ENCODE measurements at regions not wholly inside any gene's neighbourhood (a gene's known extent, or its start where the extent isn't known, plus 50 kb on each side); places are given as distances from the start of the nearest gene placed in this dataset.

DNA sequence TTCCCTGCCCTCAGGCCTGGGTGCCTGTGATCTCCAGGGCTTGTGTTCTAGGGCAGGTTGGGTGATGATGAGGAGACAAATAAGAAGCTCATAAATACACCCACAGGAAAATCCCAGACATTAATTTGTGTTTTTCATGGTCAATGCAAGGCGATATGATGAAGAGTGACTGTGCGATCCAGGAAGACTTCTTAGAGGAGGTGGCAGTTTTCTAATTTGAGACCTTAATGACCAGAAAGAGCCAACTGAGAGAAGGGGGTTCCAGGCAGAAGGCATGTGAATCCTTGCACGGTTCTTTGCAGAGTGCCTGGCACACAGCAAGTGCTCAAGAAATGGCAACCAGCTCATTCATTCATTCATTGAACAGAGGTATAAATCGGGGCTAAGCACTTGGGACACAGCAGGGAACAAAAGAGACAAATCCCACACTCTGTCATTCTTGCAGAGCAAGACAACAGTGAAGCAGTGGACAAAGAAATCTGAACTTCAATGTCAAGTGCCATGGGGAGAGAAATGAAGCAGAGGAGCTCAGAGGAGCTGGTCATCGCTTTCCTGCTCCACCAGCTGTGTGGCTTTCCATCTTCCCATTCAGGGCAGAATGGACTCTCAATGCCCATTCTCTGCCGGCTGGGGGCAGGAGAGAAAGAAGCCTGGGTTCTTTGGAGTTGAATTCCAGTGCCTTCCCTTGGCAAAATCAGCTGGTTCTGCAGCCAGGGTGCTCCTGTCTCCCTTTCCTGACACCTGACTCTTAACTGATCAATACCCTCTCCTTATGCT is 128.3 kb downstream of the AACS start:
- Histone ChIP-seq H3K27ac (ENCODE audit: low read depth, low read length) (no peak overlapping the region), H3K36me3 (ENCODE audit: control insufficient read depth, insufficient read depth, low read length) (no peaks in the 10 kb centered on the region), H3K4me3 (ENCODE audit: low read length) (no peak overlapping the region), H3K9ac (ENCODE audit: low read length) (no peak overlapping the region), H3K27me3 (ENCODE audit: control insufficient read depth, insufficient read depth, low read length) (peaks cover 24% of the 10 kb centered on the region), H3K4me1 (ENCODE audit: control insufficient read depth, insufficient read depth, low read length) (no peaks in the 10 kb centered on the region)

DNA sequence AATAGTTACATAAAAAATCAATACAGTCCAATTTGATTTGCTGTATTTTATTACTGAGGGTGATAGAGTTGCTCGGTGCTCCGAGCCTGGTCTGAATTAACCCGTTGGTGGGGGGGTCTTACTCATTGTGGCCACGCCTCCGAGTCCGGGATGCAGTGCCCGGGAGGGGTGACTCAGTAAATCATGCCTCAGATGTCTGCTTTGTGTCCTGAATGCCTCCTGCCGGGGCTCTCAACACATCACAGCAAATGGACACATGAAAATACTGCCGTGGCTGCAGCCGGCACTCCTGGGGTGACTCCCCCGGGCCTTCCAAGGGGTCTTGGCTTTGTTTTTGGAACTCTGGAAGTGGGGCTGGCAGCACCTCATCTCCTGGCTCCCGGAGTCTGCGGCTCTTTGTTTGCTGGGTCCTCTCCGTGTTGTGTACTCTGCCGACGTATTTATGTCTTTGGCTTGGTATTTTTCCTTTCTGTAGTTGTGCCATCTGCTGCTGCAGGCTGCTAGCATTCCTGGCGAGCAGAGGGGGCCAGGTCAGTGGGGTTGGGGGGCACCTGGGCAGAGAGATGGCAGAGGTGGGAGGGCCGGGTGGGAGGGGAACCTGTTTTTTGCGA is 129.0 kb downstream of the AACS start:
- Histone ChIP-seq H3K4me3 (ENCODE audit: low read length) (no peak overlapping the region), H3K4me1 (ENCODE audit: control insufficient read depth, insufficient read depth, low read length) (no peaks in the 10 kb centered on the region), H3K9ac (ENCODE audit: low read length) (no peak overlapping the region), H3K36me3 (ENCODE audit: control insufficient read depth, insufficient read depth, low read length) (no peaks in the 10 kb centered on the region), H3K27me3 (ENCODE audit: control insufficient read depth, insufficient read depth, low read length) (peaks cover 19% of the 10 kb centered on the region), H3K27ac (ENCODE audit: low read depth, low read length) (no peak overlapping the region)

DNA sequence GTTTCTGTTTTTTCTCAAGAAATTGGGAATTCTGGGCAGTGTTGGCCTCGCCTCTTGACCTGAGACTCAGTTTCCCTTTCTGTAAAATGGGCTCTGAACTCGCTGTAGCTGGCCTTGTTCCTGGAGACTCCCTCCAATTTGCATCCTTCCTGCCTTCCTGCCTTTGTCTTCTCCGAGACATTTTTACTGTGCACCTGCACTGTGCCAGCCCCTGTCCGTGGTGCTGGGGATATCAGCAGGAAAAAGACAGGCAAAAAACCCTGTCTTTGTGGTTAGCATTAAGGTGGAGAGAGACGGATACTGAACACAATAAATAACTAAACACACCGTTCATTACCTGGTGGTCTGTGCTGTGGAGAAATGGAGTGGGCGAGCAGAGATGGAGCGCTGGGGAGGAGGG is 129.8 kb downstream of the AACS start:
- Histone ChIP-seq H3K36me3 (ENCODE audit: control insufficient read depth, insufficient read depth, low read length) (no peaks in the 10 kb centered on the region), H3K4me1 (ENCODE audit: control insufficient read depth, insufficient read depth, low read length) (no peaks in the 10 kb centered on the region), H3K9ac (ENCODE audit: low read length) (no peak overlapping the region), H3K27ac (ENCODE audit: low read depth, low read length) (no peak overlapping the region), H3K4me3 (ENCODE audit: low read length) (no peak overlapping the region), H3K27me3 (ENCODE audit: control insufficient read depth, insufficient read depth, low read length) (peaks cover 12% of the 10 kb centered on the region)

DNA sequence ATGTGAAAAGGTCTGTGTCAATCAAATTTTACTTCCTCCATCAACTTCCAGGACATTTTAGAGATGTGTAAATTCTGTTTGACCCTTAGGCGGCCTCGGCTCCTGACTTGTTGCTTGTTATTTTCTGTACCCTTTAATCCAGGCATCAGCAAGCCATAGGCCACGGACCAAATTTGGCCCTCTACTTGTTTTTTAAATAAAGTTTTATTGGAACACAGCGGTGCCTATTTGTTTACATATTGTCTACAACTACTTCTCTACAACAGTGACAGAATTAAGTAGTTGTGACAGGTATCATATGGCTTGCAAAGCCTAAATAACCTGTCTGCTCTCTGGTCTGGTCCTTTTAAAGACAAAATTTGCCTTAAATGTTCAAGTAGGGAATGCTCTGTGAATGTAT is 132.1 kb downstream of the AACS start:
- Histone ChIP-seq H3K4me3 (ENCODE audit: low read length) (no peak overlapping the region), H3K9ac (ENCODE audit: low read length) (no peak overlapping the region), H3K27me3 (ENCODE audit: control insufficient read depth, insufficient read depth, low read length) (peaks cover 11% of the 10 kb centered on the region), H3K36me3 (ENCODE audit: control insufficient read depth, insufficient read depth, low read length) (no peaks in the 10 kb centered on the region), H3K27ac (ENCODE audit: low read depth, low read length) (no peak overlapping the region), H3K4me1 (ENCODE audit: control insufficient read depth, insufficient read depth, low read length) (no peaks in the 10 kb centered on the region)

DNA sequence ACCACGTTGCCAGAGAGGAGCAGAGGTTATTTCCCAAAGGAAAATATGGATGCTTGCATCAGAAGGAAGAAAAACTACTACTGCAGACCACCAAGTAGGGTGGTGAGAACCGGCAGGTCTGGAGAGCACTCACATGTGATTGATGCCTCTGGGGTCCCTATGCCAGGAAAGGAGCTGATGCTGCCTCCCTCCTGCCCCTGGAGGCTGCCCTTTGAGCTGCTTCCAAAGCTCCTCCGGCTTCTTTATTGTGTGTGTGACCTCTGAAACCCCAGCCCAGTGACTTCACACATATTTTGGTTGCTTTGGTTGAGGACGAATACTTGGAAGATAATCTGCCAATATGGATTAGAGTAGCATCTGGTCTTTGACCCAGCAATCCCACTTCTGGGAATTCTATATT is 133.4 kb downstream of the AACS start:
- Histone ChIP-seq H3K36me3 (ENCODE audit: control insufficient read depth, insufficient read depth, low read length) (no peaks in the 10 kb centered on the region), H3K9ac (ENCODE audit: low read length) (no peak overlapping the region), H3K27me3 (ENCODE audit: control insufficient read depth, insufficient read depth, low read length) (peaks cover 3% of the 10 kb centered on the region), H3K4me3 (ENCODE audit: low read length) (no peak overlapping the region), H3K4me1 (ENCODE audit: control insufficient read depth, insufficient read depth, low read length) (no peaks in the 10 kb centered on the region), H3K27ac (ENCODE audit: low read depth, low read length) (no peak overlapping the region)

DNA sequence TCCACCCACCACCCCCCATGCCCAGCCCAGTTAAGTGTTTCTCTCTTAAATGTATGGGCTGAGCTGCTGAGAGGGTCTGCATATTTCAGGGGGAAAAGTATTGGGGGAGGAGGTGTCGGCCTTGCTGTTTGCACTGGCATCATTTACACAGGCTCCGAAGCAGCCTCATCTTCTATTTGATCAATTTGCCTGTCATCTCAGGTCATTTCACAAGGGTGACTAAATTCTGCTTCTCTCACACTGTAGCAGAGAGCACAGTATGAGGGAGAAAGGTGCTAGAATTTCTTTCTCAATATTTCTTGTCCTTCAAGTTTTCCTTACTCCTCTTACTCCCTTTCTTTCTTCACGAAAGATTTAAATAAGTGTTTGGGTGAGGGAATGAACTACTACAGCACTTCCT is 135.9 kb downstream of the AACS start:
- no peaks in the 10 kb centered on the region for H3K27me3 ChIP-seq (ENCODE audit: control insufficient read depth, insufficient read depth, low read length)
- no peaks in the 10 kb centered on the region for H3K4me1 ChIP-seq (ENCODE audit: control insufficient read depth, insufficient read depth, low read length)
- no peak overlapping the region for H3K27ac ChIP-seq (ENCODE audit: low read depth, low read length)
- H3K4me3 ChIP-seq (ENCODE audit: low read length) = no peak overlapping the region
- H3K36me3 ChIP-seq (ENCODE audit: control insufficient read depth, insufficient read depth, low read length) = no peaks in the 10 kb centered on the region
- no peak overlapping the region for H3K9ac ChIP-seq (ENCODE audit: low read length)

DNA sequence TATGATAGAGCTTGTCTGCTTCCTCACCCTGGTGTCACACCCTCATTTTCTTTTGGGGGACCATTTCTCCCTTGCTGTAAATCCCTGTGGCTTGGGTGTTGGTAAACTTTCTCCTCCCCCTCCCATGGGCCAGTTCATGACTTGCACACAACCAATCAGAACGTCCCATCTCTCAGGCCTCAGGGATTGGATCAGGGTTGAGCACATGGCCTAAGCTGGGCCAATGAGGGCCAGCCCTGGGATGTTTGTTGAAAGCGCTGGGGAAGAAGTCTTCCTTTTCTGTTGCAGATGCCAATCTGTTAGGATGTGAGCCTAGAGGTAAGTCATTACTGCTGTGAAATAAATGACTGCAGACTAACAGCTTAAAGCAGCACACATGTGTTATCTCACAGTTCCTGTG is 136.7 kb downstream of the AACS start:
- H3K36me3 ChIP-seq (ENCODE audit: control insufficient read depth, insufficient read depth, low read length) = no peaks in the 10 kb centered on the region
- no peaks in the 10 kb centered on the region for H3K4me1 ChIP-seq (ENCODE audit: control insufficient read depth, insufficient read depth, low read length)
- no peak overlapping the region for H3K27ac ChIP-seq (ENCODE audit: low read depth, low read length)
- no peak overlapping the region for H3K9ac ChIP-seq (ENCODE audit: low read length)
- no peak overlapping the region for H3K4me3 ChIP-seq (ENCODE audit: low read length)
- no peaks in the 10 kb centered on the region for H3K27me3 ChIP-seq (ENCODE audit: control insufficient read depth, insufficient read depth, low read length)

DNA sequence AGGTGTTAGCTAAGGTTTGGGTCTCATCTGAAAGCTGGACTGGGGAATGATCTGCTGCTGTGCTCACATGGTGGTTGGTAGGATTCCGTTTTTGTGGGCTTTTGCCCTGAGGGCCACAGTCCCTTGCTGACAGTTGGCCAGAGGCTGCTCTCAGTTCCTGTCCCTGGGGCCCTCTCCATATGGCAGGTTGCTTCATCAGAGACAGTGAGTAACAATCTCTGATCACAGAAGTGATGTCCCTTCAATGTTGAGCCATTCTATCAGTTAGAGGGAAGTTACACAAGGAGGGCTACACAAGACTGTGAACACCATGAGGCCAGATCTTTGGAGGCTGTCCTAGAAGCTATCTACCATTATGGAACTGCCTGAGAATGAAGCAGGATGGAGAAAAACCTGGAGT is 137.2 kb downstream of the AACS start:
- Histone ChIP-seq H3K27me3 (ENCODE audit: control insufficient read depth, insufficient read depth, low read length) (no peaks in the 10 kb centered on the region), H3K27ac (ENCODE audit: low read depth, low read length) (no peak overlapping the region), H3K4me1 (ENCODE audit: control insufficient read depth, insufficient read depth, low read length) (no peaks in the 10 kb centered on the region), H3K9ac (ENCODE audit: low read length) (no peak overlapping the region), H3K36me3 (ENCODE audit: control insufficient read depth, insufficient read depth, low read length) (no peaks in the 10 kb centered on the region), H3K4me3 (ENCODE audit: low read length) (no peak overlapping the region)

DNA sequence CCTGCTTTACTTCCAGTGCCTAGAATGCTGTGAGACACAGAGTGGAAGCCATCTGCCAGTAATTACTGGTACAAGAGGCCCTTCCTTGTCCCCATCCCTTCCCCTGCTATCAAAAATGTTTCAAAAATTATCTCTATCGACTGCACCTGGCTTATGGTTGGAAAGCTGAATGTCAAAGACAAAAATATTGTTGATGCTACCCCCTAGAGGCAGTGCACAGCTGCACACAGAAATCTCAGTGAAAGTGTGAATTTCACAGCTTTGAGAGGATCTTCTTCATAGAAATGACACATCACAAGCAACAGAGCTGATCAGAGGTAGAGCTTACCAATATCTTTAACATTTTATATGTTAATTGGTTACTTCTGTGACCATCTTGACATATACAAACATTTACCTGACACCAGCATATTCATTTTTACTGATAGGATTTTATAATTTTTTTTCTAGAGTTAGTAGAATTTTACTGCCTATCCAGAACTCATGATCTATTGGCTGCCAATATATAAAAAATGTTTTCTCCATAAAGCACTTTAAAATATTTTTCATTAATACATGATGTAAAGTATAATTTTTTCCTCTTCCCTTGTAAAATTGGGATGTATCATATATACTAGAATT is 138.0 kb downstream of the AACS start:
- H3K27ac ChIP-seq (ENCODE audit: low read depth, low read length) = no peak overlapping the region
- H3K9ac ChIP-seq (ENCODE audit: low read length) = no peak overlapping the region
- H3K4me3 ChIP-seq (ENCODE audit: low read length) = no peak overlapping the region
- no peaks in the 10 kb centered on the region for H3K27me3 ChIP-seq (ENCODE audit: control insufficient read depth, insufficient read depth, low read length)
- no peaks in the 10 kb centered on the region for H3K36me3 ChIP-seq (ENCODE audit: control insufficient read depth, insufficient read depth, low read length)
- H3K4me1 ChIP-seq (ENCODE audit: control insufficient read depth, insufficient read depth, low read length) = no peaks in the 10 kb centered on the region

DNA sequence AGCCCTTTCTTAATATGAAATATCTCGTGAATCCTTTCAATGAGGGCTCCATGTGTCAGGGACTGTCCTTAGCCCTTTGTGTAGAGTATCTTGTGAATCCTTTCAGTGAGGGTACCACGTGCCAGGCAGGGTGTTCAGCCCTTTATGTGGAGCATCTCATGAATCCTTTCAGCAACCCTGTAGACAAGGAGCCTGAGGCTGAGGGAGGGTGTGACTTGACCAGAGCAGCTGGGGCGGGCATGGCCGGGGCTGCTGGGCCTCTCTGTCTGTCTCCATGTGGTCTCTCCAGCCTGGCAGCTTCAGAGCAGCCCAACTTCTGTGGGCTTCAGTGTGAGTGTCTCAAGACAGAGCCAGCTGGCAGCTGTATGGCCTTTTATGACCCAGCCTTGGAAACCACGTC is 140.2 kb downstream of the AACS start:
- H3K9ac ChIP-seq (ENCODE audit: low read length) = no peak overlapping the region

DNA sequence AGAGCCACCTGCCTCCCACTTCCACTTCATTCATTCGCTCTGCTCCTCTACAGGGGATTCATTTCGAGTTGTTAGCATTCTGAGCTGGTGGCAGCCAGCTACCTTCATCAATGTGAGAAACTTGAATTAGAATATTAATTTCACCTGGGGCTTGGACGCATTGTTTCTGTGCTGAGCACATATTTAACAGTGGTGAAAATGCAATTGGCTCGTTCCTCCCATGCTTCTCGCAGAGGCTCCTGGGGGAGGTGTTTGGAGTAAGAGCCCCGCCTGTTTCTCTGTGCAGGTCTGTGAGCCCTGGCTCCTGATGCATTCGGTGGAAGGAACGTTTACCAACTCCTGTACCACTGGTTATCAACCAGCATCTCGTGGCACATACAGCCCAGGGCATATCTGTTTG is 141.5 kb downstream of the AACS start:
- Histone ChIP-seq H3K9ac (ENCODE audit: low read length) (no peak overlapping the region), H3K27me3 (ENCODE audit: control insufficient read depth, insufficient read depth, low read length) (peaks cover 2% of the 10 kb centered on the region), H3K36me3 (ENCODE audit: control insufficient read depth, insufficient read depth, low read length) (no peaks in the 10 kb centered on the region), H3K4me3 (ENCODE audit: low read length) (no peak overlapping the region), H3K27ac (ENCODE audit: low read depth, low read length) (no peak overlapping the region), H3K4me1 (ENCODE audit: control insufficient read depth, insufficient read depth, low read length) (no peaks in the 10 kb centered on the region)

More for the DNA sequence above, 140.2 kb downstream of the AACS start:
- H3K27me3 ChIP-seq (ENCODE audit: control insufficient read depth, insufficient read depth, low read length) = peaks cover 2% of the 10 kb centered on the region
- no peak overlapping the region for H3K27ac ChIP-seq (ENCODE audit: low read depth, low read length)
- H3K4me1 ChIP-seq (ENCODE audit: control insufficient read depth, insufficient read depth, low read length) = no peaks in the 10 kb centered on the region
- no peaks in the 10 kb centered on the region for H3K36me3 ChIP-seq (ENCODE audit: control insufficient read depth, insufficient read depth, low read length)
- no peak overlapping the region for H3K4me3 ChIP-seq (ENCODE audit: low read length)

DNA sequence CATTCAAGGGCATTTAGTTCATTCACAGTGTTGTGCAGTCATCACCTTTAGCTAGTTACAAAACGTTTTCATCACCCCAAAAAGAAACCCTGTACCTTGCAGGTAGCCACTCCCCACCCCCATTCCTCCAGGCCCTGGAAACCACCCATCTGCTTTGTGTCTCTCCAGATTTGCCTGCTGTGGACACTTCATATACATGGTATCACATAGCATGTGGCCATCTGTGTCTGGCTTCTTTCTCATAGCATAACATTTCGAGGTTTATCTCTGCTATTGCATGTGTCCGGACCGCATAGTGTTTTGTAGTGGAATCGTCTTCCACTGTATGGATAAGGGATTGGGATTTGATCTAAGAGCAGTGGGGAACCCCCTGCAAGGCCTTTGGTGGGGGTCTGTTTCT is 143.1 kb downstream of the AACS start:
- Histone ChIP-seq H3K27ac (ENCODE audit: low read depth, low read length) (no peak overlapping the region), H3K4me3 (ENCODE audit: low read length) (no peak overlapping the region), H3K36me3 (ENCODE audit: control insufficient read depth, insufficient read depth, low read length) (no peaks in the 10 kb centered on the region), H3K4me1 (ENCODE audit: control insufficient read depth, insufficient read depth, low read length) (no peaks in the 10 kb centered on the region), H3K27me3 (ENCODE audit: control insufficient read depth, insufficient read depth, low read length) (peaks cover 2% of the 10 kb centered on the region), H3K9ac (ENCODE audit: low read length) (no peak overlapping the region)

DNA sequence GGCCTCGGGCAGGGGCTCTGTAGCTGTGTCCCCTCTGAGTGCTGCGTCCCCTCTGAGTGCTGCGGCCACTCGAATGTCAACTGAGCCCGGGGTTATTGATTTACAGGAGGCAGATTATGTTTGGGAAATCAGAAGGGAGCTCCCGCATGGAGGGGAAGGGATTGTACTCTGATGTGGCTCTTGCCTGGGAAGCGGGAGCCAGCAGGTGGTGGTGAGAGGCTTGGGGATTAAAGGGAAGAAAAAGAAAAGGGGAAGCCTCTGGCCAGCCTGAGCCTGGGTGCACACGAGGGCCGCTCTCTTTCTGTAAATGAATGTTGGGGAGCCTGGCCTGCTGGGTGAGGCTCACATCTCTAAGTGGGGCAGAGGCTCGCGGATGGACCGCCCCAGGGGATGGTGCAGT is 143.7 kb downstream of the AACS start:
- no peak overlapping the region for H3K4me3 ChIP-seq (ENCODE audit: low read length)
- H3K4me1 ChIP-seq (ENCODE audit: control insufficient read depth, insufficient read depth, low read length) = no peaks in the 10 kb centered on the region
- H3K27me3 ChIP-seq (ENCODE audit: control insufficient read depth, insufficient read depth, low read length) = peaks cover 2% of the 10 kb centered on the region
- H3K27ac ChIP-seq (ENCODE audit: low read depth, low read length) = no peak overlapping the region
- no peaks in the 10 kb centered on the region for H3K36me3 ChIP-seq (ENCODE audit: control insufficient read depth, insufficient read depth, low read length)
- no peak overlapping the region for H3K9ac ChIP-seq (ENCODE audit: low read length)

All from rectal smooth muscle tissue (tissue), 1 donor.